ENCODE measurements at regions not wholly inside any gene's neighbourhood (a gene's known extent, or its start where the extent isn't known, plus 50 kb on each side); places are given as distances from the start of the nearest gene placed in this dataset.

- TF ChIP-seq CTCF (IDR thresholded peaks at IDR 0.05) (no peak), ZFX (IDR thresholded peaks at IDR 0.05; ENCODE audit: borderline replicate concordance) (no peak)
Observed at GRCh38 chr12:124428136-124428791, 133.4 kb downstream of the RFLNA start.
